Activated CD4-positive, alpha-beta T cell treated with anti-CD3 and anti-CD28 coated beads for 48 hours (primary cell): ENCODE measurements at regions not wholly inside any gene's neighbourhood (a gene's known extent, or its start where the extent isn't known, plus 50 kb on each side); places are given as distances from the start of the nearest gene placed in this dataset.

Source experiments
- DNase-seq: peaks from one replicate; pipeline ENCODE4 v3.0.0-alpha.2; 2020

DNA sequence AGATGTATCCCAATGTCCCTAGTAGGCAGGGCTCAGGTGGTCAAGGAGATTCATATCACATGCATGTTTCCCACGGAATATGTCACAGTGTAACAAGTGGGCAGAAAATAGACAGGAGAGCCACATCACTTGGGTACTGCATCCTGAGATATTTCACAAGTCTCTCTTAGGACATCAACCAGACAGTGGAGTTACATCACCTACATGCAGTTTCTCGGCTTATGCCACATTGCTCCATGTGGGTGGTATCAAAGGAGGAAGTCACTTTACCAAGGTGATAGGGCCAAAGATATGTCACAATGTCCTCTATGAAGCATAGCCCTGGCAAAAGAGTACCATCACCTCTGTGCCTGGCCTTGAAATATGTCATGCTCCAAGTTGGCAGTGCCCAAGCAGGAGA is 1056.7 kb upstream of the AMELY start:
- DNase-seq = no peak

DNA sequence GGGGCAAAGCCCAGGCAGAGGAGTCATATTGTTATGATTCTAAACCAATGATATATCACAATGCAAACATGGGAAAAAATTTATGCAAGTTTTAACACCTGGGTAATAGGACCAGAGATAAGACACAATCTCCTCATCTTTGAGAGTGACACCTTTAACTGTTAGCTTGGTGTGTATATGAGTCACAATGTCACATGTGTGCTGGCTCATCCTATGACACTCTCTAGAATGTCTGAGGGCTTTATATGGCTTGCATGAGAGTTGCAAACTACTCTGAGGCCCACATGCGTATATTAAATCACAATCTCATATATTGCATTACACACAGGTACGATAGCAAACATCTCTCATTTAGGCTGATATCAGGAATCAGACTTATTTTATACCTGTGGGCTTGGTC is 1055.4 kb upstream of the AMELY start:
- no peak for DNase-seq

DNA sequence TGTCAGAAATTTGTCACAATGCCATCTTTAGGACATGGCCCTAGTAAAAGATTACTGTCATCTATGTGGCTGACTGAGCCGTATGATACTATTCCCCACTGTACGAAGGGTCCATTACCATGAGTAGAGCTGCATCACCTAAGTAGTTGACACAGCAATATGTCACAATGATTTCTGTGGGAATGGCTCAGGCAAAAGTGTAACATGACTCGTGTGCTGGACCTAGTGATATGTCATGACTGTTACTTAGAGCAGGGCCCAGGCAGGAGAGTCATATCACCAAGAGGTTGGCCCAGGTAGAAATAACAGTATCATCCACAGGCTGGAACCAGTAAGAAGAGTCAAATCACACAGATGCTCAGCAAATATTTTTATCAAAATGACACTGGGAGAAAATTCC is 1051.8 kb upstream of the AMELY start:
- DNase-seq = no peak

DNA sequence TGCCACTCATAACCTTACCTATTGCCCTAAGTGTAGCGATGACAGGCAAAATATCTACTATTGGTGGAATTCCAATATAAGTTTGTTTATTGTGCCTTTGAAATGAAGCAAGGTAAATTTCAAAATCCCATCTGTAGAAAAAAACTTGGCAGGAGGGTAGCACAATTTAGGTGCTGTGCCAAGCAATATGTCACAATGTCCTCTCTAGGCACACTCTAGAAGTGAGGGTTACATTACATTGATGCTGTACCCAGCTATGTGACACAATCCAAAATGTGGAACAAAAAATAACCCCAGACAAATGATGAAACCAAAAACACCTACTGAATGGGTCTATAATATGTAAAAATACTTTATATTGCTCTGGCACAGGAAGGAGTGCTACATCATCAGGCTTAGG is 1050.8 kb upstream of the AMELY start:
- DNase-seq = no peak

DNA sequence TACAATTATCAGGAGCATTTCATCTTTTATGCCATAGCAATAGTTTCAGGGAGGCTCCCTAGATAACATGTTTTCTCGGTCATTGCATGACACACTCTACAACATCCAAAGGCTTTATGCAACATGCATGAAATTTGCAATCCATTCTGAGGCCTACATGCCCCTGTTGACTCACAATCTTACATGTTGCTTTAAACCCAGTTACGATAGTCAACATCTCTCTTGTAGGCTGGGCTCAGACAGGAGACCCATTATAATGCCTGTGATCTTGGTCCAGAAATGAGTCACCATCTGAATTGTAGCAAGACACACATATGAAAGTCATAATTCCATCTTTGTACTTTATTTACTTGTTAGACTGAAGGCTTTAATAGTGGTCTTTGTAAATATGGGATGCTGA is 1050.3 kb upstream of the AMELY start:
- DNase-seq = no peak

DNA sequence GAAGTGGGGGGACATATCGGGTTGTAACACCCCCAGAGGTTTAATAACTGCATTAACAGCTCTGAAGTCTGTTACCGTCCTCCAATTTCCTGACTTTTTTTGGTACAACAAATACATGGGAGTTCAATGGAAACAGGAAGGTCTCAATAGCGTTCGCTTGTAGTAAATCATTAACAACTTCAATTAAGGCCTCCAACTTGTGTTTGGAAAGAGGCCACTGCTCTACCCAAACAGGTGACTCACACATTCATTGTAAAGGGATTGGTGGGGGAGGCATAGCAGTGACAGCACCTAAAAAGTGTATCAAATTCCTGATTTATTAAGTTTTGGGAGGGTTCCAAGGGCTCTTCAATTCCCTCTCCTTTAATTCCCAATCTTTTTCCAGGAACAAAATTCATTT is 1046.2 kb upstream of the AMELY start:
- DNase-seq = no peak

DNA sequence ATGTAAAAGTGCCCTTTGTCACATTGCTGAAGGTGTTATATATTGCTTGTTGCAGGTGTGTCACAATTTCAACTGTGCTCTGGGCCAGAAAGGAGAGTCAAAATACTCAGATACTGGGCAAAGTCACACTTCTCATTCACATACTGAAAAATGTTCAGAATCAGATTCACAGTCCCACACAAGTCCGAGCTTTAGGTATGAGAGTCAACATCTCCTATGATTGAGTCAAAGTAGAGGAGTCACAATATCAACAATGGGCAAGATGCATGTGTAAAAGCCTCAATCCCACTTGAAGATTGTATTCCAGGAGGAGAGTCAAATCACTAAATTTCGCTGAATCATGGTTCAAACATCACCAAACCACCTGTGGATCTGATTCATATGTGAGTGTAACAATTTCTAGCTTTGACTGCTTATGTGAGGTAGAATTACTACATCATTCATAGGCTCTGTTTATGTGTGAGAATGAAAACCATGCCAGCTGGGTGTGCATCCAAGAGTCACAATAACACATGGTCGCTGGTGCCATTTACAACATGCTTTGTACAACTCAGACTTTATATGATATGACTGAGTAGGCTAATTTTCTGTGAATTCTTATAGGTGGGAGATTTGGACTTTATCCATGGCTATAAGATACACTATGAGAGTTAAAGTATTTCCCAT is 1039.8 kb upstream of the AMELY start:
- no peak for DNase-seq

DNA sequence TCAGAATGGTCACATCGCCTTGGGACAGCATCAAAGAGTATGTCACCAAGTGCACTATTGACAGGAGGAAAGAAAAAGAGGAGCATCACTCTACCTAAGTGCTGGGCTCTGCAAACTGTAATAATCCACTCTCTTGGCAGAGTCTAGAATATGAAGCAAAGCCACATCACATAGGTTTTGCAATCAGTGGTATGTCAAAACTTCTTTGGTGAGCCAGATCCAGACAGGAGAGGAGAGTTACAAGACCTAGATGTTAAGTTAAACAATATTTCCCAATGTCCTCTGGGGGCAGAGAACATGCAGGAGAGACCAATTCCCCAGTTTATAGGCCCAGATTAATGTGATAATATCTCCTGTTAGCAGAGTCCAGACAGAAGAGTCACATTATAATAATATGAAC is 1032.6 kb upstream of the AMELY start:
- DNase-seq = no peak

DNA sequence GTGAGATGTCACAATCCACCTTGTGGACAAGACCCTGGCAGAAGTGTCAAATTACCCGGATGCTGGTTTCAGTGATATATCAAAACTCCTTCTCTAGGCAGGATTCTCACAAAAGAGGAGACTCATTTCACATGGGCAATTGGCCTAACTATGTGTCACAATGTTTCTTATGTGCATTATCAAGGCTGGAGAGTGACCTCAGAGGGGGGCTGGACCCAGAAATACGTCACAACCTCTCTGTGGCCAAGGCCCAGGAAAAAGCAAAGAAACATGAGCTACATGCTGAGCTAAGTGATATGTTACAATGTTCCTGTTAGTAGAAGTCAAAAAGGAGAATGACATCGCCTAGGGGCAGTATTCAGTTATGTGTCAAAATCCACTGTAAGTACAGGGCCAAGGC is 1031.2 kb upstream of the AMELY start:
- DNase-seq = no peak

DNA sequence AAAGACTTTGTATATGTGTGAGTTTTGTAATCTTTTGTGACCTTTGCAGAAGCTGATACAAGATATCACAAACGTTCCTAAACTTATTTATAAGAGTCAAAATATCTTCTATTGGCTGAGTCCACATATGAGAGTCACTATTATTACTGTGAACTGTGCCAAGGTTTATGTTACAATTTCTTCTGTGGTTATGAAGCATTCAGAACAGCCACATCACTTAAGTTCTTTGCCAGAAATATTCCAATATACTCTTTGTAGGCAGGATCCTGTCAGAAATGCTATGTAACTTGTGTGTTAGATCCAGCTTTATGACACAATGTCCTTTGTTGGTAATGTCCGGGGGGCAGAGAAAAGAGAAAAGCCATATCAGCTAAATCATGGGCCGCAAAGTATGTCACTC is 1030.3 kb upstream of the AMELY start:
- no peak for DNase-seq

DNA sequence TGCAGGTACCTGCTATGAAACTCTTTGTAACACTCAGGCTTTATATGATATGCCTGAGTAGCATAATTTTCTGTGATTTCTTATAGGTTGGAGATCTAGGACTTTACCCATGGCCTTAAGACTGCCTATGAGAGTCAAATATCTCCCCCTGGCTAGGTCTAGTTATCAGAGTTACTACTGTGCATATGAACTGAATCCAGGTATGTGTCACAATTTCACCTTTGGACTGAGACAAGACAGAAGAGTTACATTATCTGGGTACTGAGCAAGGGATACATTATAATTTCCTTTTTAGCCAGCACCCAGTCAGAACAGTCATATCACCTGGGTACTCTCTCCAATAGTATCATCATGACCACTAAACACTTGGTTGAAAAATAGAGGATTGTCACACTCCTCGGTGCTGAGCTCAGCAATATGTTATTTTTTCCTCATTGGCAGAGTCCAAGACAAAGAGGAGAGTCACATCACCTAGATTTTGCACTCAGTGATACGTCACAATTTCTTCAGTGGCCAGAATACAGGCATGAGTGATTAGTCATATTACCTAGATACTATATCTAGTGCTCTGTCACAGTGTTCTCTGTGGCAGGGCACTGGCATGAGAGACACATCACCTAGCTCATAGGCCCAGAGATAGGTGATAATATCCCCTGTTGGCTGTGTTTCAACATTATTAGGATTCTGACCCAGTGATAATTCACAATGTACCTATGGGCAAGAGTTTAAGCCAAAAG is 1027.6 kb upstream of the AMELY start:
- no peak for DNase-seq

DNA sequence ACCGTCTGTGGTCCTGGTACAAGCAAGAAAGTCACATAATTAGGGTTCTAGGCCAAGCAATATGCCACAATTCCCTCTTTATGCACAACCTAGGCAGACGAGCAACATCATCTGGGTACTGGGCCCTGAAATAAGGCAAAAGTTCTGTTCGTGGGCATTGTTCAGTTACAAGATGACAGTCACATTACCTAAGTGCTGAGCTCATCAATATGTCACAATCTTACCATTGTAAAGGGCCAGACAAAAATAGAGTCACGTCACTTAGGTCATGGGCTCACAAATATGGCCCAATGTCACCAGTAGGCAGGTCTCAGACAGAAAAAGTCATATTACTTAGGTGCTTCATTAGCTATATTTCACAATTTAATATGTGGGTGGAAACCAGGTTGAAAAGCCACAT is 1025.3 kb upstream of the AMELY start:
- DNase-seq = no peak

DNA sequence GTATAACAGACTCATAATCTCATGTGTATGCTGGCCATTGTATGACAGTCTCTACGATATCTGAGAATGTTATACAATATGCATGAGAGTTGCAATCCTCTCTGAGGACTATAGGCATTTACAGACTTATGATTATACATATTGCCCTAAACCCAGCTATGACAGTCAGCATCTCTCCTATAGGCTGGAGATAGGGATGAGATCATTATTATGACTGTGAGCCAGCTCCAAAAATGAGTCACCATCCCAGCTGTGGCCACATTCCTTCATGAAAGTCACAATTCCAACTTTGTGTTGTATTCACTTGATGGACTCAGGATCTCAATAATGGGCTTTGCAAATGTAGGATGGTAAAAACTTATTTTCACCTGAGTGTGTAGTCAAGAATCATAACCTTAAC is 1024.5 kb upstream of the AMELY start:
- no peak for DNase-seq

DNA sequence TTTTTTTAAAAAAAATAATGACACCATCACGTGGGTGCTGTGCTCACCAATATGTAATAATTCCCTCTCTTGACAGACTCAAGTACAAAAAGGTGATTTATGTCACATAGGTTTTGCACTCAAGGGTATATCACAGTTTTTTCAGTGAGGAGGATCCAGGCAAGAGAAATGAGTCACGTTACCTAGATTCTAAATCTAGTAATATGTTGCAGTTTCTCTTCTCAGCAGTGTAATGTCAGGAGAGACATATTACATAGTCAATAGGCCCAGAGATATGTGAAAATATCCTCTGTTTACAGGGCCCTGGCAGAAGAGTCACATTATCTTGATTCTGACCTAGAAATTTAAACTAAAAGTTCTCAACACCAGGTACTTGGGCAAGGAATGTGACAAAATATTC is 1024.1 kb upstream of the AMELY start:
- DNase-seq = no peak

DNA sequence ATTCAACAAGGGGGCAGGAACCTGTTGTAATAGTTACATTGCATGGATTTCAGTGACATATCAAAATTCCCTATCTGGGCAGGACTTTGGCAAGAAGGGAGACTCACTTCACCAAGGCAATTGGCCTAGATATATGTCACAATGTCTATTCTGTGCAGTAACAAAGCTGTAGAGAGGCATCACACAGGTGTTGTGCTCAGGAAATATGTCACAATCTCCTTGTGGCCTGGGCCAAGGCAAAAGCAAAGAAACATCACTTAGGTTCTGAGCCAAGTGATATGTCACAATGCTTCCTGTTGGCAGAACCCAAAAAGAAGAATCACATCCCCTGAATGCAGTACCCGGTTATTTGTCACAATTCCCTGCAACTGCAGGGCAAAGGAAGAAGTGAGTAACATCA is 1020.9 kb upstream of the AMELY start:
- DNase-seq = no peak

DNA sequence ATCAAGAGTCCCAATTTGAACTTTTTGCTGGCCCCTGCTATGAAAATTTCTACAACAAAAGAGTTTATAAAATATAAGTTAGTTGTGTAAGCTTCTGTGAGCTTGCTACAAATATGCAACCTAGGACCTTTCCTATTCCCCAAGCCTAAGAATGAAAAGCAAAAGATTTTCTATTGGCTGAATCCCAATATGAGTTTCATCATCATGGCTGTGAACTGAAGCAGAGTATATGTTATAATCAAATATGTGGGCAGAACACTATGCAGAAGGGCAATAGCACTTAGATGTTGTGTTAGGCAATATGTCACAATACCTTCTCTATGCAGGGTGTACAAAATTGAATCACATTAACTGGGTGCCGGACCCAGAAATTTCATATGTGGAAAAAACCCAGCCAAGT is 1018.3 kb upstream of the AMELY start:
- no peak for DNase-seq

DNA sequence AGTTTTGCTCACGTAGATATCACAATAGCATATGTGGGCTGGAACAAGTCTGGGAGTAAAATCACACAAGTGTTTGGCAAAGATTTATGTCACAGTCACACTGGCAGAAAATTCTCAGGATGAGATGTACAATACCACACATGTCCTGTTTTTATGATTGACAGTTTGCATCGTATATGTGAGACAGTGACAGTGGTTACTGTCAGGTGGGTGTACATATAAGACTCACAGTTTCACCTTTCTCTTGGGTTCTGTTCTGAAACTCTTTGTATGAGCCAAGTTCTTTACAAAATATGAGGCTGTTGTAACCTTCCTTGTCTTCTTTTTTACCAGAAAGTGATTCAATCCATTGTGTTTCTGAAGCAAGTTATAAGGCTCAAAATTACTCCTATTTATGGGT is 1012.5 kb upstream of the AMELY start:
- DNase-seq = no peak

DNA sequence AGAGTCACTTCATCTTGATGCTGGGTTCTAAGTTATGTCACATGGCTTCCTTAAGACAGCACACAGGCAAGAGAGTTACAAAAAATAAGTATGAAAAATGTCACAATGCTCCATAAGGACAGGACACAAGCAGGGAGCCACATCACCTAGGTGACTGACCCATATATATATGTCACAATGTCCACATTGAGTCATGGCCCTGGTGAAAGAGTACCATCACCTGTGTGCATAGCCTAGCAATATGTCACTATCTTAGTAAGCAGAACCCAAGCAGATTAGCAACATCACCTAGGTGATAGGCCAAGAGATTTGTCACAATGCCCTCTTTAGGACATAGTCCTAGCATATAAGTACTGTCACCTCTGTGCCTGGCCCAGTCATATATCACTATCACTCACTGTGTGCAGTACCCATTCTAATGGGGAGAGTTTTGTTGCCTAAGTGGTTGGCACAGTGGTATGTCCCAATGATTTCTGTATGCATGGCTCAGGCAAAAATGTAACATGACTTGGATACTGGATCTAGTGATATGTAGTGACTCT is 1012.0 kb upstream of the AMELY start:
- DNase-seq = peak; percentile 2

DNA sequence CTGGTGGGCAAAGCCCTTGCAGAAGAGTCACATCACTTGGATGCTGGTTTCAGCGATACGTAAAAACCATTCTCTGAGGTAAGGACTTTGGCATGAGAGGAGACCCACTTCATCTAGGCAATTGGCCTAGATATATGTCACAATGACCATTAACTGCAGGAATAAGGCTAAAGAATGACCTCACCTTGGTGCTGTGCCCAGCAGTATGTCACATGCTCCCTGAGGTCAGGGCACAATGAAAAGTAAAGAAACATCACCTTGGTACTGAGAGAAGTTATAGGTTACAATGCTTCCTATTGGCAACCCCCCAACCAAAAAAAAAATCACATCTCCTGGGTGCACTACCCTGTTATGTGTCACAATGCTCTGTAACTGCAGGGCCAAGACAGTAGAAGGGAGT is 1008.8 kb upstream of the AMELY start:
- DNase-seq = no peak

DNA sequence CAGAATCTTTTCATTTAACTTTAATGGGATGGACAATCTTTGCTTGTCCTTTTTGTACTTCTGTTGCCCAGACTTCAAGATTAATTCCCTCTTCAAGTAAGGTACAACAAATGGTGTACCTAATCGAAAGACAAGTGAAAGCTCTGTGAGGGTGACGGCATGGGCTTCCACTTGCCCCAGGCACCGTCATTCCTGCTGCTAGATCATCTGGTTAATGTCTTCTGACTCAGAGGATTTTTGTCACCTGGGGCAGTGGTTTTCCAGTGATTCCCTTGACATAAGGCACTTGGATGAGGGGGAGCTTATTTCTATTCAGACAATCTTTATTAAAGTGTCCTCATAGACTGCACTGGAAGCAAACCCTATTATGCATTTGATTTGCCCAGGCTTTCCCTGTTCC is 977.0 kb upstream of the AMELY start:
- DNase-seq = no peak

DNA sequence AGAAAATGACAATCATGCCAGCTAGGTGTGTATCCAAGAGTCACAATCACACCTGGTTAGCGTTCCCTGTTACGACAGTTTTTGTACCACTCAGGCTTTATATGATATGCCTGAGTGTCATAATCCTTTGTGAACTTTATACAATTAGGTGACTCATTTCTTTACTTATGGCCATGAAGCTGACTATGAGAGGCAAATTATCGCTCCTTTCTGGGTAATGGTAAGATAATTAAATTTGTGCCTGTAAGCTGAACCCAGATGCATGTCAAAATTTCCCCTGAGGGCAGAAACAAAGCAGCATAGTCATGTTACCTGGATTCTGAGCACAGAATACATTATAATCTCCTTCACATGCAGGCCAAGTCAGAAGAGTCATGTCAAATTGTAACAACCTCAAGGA is 970.1 kb upstream of the AMELY start:
- DNase-seq = no peak

DNA sequence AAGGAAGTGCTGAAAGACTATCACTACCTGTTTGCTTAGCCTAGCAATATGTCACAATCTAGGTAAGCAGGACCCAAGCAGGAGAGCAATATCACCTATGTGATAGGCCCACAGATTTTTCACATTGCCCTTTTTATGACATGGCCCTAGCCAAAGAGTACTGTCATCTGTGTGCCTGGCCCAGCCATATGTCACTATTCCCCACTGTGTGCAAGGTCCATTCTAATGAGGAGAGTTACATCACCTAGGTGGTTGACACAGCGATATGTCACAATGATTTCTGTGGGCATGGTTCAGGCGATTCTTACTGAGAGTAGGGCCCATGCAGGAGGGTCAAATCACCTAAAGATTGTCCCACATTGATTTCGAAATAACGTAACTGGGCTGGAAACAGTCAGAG is 967.7 kb upstream of the AMELY start:
- DNase-seq = no peak

DNA sequence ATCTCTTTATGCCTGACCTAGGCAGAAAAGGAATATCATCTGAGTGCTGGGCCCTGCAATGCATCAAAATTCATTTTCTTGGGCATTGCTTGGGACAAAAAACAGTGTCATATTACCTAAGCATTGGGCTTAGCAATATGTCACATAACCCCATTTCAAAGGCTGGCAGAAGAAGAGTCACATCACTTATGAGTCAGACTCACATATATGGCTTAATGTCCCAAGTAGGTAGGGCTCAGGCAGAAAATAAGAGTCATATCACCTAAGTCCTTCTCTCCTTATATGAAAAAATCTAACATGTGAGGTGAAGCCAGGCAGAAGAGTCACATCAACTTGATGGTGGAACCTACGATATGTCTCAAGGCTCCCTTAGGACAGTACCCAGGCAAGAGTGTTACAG is 967.2 kb upstream of the AMELY start:
- DNase-seq = no peak

DNA sequence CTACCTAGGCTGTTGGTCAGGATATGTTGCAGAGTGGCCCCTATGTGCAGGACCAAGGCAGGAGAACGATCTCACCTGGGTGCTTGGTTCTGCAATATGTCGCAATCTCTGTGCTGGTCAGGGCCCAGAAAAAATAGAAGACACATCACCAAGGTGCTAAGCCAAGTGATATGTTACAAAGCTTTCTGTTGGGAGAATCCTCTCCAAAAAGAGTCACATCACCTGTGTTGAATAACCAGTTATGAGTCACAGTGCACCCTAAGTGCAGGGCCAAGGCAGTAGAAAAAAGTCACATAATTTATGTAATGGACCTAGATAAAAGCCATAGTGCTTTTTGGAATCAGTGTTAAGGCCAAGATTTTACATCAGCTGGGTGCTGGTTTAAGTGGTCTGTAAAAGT is 965.9 kb upstream of the AMELY start:
- no peak for DNase-seq

DNA sequence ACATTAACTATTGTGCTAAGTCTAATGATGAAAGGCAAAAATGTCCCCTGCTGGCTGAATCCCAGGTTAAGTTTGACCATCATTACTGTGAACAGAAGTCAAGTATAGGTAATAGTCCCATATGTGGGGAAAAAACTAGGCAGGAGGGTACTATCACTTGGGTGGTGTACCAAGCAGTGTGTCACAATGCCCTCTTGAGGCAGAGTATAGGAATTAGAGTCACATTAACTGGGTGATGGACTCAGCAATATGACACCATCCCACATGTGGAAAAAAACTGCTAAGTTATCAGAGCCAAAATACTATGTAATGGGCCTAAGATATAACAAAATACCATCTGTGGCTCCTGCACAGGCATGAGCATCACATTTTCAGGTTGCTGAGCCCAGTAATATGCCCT is 962.5 kb upstream of the AMELY start:
- DNase-seq = no peak
